IPS-15b (cell line): ENCODE measurements at regions not wholly inside any gene's neighbourhood (a gene's known extent, or its start where the extent isn't known, plus 50 kb on each side); places are given as distances from the start of the nearest gene placed in this dataset.

ENCODE experiments used
- H3K27me3 ChIP-seq: one replicate; pipeline ENCODE4 v1.6.1; 2013; ENCODE audit warnings: low read length; ENCODE audit not compliant: control insufficient read depth, insufficient read depth
- H3K36me3 ChIP-seq: one replicate; pipeline ENCODE4 v1.6.1; 2013; ENCODE audit warnings: low read length; ENCODE audit not compliant: control insufficient read depth, insufficient read depth
- H3K4me1 ChIP-seq: one replicate; pipeline ENCODE4 v1.6.1; 2013; ENCODE audit warnings: mild to moderate bottlenecking, low read length; ENCODE audit not compliant: control insufficient read depth, insufficient read depth
- H3K4me3 ChIP-seq: one replicate; pipeline ENCODE4 v1.5.1; 2013; ENCODE audit warnings: low read depth, low read length
- H3K9ac ChIP-seq: one replicate; pipeline ENCODE4 v1.6.1; 2013; ENCODE audit warnings: low read depth, mild to moderate bottlenecking, low read length
- H3K9me3 ChIP-seq: one replicate; pipeline ENCODE4 v1.6.1; 2013; ENCODE audit warnings: mild to moderate bottlenecking, low read length; ENCODE audit not compliant: control insufficient read depth, insufficient read depth

DNA sequence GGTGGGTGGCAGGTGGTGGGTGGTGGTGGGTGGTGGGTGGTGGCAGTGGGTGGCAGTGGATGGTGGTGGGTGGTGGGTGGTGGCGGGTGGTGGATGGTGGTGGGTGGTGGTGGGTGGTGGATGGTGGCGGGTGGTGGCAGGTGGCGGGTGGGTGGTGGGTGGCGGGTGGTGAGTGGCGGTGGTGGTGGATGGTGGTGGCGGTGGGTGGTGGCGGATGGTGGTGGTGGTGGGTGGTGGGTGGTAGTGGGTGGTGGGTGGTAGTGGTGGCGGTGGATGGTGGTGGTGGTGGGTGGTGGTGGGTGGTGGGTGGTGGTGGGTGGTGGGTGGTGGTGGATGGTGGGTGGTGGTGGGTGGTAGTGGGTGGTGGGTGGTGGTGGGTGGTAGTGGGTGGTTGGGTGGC, 423.8 kb upstream of the PSMD7 start:
- H3K36me3 ChIP-seq: no peaks in the 10 kb centered on the region

DNA sequence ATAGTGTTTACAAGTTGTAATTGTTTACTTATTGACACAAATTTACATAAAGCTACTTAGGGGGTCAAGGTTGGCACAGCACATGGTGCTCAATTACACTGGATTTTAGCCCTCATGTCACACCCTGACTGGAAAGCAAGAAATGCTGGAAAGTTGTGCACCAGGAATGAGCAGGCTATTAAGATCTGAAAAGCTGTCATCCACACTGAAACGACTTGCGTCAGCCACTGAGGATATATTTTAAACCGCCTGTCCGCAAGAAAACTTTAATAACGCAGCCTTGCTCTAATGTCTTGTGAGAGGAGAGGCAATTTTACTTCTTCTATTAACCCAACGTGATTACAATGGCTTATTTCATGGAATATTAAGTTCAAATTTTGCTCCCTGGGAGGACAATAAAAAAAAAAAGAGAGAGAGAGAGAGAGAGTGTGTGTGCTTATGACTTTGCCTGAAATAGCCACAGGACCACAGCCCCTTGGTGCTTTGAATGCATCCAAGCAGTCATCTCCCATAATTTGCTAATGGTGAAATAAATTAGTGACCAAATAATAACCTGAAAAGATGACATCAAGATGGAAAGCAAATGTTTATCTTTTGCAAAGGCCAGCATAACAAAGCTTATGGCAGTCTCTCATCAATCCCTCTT, 425.4 kb upstream of the PSMD7 start:
- H3K9ac ChIP-seq: no peak overlapping the region
- H3K27me3 ChIP-seq: no peaks in the 10 kb centered on the region
- H3K36me3 ChIP-seq: no peaks in the 10 kb centered on the region
- no peaks in the 10 kb centered on the region for H3K4me1 ChIP-seq
- H3K9me3 ChIP-seq: no peaks in the 10 kb centered on the region
- no peak overlapping the region for H3K4me3 ChIP-seq

More for the DNA sequence above, 423.8 kb upstream of the PSMD7 start:
- Histone ChIP-seq H3K4me3 (no peak overlapping the region), H3K27me3 (no peaks in the 10 kb centered on the region), H3K9me3 (no peaks in the 10 kb centered on the region), H3K9ac (no peak overlapping the region), H3K4me1 (no peaks in the 10 kb centered on the region)

DNA sequence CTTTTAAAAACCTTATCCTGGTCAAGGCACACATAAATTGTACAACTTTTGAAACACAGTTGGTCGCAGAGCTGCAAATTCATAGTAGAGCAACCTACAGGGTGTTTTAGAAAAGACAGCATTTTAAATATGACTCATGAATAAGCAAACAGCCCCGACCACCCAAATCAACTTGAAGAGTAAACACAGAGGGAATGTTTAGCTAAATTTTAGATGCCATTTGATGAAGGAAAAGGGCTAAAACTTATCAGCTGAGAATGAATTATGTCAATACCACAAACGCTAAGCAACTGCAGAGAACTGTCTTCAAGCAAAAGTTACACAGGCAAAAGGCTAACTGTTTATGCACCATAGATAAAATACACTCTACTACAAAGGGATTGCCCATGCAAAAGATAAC, 427.5 kb upstream of the PSMD7 start:
- H3K9me3 ChIP-seq: no peaks in the 10 kb centered on the region
- H3K4me3 ChIP-seq: no peak overlapping the region
- no peaks in the 10 kb centered on the region for H3K4me1 ChIP-seq
- H3K36me3 ChIP-seq: no peaks in the 10 kb centered on the region
- no peaks in the 10 kb centered on the region for H3K27me3 ChIP-seq
- H3K9ac ChIP-seq: no peak overlapping the region

DNA sequence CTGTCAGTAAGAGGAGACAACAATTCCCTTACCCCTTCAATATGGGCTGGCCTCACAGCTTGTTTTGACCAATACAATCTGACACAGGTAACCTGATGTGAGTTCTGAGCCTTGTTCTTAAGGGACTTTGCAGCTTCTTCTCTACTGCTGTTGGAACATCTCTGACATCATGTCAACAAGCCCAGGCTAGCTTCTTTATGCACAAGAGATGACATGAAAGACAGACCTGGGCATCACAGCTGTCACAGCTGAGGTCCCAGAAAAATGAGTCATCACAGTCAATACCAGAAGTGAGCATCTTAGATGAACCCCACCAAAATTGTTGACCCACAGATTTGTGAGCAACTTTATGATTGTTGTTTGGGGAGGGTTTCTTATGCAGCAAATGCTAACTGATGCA, 431.7 kb upstream of the PSMD7 start:
- H3K27me3 ChIP-seq: no peaks in the 10 kb centered on the region
- H3K4me1 ChIP-seq: no peaks in the 10 kb centered on the region

DNA sequence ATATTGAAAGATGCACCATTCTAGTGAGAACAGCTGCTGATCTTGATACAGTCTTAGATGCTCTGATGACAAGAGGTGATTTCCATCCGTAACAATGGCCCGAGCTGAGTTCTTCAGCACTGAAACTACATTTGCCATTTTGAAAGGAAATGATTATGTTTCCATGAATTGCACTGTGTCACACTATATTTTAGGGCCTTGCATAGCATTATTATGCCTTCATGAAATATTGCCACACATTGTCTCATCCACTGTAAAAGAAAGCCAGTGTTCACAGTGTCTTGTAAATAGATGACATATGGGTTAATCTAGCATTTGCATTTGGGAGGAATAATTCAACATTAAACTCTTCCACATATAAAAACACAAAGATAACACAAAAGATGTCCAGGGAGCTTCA, 438.3 kb upstream of the PSMD7 start:
- no peaks in the 10 kb centered on the region for H3K27me3 ChIP-seq
- no peaks in the 10 kb centered on the region for H3K36me3 ChIP-seq
- H3K4me3 ChIP-seq: no peak overlapping the region
- H3K9me3 ChIP-seq: no peaks in the 10 kb centered on the region
- no peaks in the 10 kb centered on the region for H3K4me1 ChIP-seq
- H3K9ac ChIP-seq: no peak overlapping the region

More for the DNA sequence above, 431.7 kb upstream of the PSMD7 start:
- Histone ChIP-seq H3K36me3 (no peaks in the 10 kb centered on the region), H3K9ac (no peak overlapping the region), H3K9me3 (no peaks in the 10 kb centered on the region), H3K4me3 (no peak overlapping the region)

DNA sequence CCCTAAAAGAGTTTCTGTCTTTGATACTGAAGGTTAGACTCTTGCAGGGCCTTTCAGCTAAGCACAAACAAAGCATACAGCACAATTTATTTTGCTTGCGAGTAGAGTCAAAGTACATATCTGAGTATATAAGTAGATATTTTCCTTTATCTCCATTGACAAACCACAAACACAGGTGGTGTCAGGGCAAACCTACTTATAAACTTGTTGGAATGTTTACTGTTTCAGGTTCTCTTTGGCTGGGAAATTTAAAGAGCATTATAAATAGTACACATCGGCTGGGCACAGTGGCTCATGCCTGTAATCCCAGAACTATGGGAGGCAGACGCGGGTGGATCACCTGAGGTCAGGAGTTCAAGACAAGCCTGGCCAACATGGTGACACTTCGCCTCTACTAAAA, 442.6 kb upstream of the PSMD7 start:
- H3K4me1 ChIP-seq: no peaks in the 10 kb centered on the region
- no peaks in the 10 kb centered on the region for H3K27me3 ChIP-seq
- H3K36me3 ChIP-seq: no peaks in the 10 kb centered on the region
- no peak overlapping the region for H3K9ac ChIP-seq
- H3K9me3 ChIP-seq: no peaks in the 10 kb centered on the region
- H3K4me3 ChIP-seq: no peak overlapping the region

DNA sequence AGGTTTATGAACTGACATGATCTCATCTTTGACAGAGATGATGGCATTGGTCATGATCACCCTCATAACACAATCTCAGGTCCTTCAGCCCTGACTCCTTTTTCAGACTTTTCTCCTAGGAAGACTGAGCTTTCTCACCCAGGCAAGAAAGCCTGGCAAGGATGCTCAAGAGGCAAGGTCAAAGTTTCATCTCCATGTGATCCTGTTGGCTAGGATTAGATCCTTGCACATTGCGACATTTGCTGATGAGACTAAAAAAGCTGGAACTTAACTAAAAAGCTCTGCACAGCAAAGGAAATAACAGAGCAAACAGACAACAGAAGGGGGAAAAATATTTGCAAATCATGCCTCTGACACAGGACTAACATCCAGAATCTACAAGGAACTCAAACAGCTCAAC, 444.1 kb upstream of the PSMD7 start:
- Histone ChIP-seq H3K4me1 (no peaks in the 10 kb centered on the region), H3K9me3 (no peaks in the 10 kb centered on the region), H3K9ac (no peak overlapping the region), H3K4me3 (no peak overlapping the region), H3K36me3 (no peaks in the 10 kb centered on the region), H3K27me3 (no peaks in the 10 kb centered on the region)

DNA sequence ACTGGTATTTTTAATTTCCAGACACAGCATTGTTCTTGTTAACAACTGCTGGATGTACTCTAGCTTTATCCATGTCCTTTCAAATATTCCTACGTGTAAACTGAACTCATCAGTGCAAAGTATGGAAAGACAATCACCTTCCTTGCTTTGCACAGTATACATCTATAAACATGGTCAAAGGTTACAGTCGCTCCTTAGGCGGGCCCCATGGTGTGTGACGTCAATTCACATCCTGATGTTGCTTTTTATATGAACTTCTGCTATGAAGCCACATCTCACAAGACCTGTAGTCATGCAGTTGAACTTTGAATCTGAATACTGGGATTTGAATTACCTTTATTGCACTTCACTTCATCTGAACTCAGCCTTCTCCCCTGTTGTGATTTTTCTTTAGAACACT, 447.6 kb upstream of the PSMD7 start:
- Histone ChIP-seq H3K4me1 (no peaks in the 10 kb centered on the region), H3K9me3 (no peaks in the 10 kb centered on the region), H3K27me3 (no peaks in the 10 kb centered on the region), H3K36me3 (no peaks in the 10 kb centered on the region), H3K4me3 (no peak overlapping the region), H3K9ac (no peak overlapping the region)

DNA sequence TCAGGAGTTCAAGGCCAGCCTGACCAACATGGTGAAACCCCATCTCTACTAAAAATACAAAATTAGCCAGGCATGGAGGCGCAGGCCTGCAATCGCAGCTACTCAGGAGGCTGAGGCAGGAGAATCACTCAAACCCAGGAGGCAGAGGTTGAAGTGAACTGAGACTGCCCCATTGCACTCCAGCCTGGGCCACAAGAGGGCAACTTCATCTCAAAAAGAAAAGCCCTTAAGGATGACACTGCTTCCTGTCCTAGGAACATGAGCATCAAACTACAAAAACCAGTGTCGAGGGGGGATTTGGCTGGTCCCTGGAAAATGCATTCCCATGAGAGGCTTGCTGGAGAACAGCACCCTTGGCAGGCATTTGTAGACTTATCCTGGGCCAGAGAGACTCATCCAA, 449.5 kb upstream of the PSMD7 start:
- H3K4me1 ChIP-seq: no peaks in the 10 kb centered on the region
- no peaks in the 10 kb centered on the region for H3K36me3 ChIP-seq
- no peak overlapping the region for H3K4me3 ChIP-seq
- no peaks in the 10 kb centered on the region for H3K27me3 ChIP-seq
- no peaks in the 10 kb centered on the region for H3K9me3 ChIP-seq
- no peak overlapping the region for H3K9ac ChIP-seq

DNA sequence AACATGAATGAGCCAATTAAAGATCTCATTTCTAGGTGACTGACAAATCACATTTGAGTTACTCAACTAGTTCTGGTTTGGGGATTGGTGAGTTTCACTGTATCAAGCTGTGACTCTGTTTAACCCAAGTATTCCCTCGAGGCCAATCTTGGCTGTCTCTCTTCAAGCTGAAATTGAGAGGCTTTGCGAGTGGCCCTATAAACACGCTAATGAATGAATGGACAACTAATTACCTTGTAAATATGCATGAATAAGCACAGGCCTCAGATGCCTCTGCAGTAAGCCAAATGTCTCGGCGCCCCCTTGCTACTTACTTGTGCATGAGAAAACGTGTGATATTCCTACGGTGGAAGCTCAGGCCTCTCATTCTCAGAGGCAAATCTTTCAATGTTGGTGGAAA, 450.3 kb upstream of the PSMD7 start:
- H3K9ac ChIP-seq: no peak overlapping the region
- H3K4me1 ChIP-seq: no peaks in the 10 kb centered on the region
- H3K4me3 ChIP-seq: no peak overlapping the region
- no peaks in the 10 kb centered on the region for H3K27me3 ChIP-seq
- no peaks in the 10 kb centered on the region for H3K9me3 ChIP-seq
- no peaks in the 10 kb centered on the region for H3K36me3 ChIP-seq

DNA sequence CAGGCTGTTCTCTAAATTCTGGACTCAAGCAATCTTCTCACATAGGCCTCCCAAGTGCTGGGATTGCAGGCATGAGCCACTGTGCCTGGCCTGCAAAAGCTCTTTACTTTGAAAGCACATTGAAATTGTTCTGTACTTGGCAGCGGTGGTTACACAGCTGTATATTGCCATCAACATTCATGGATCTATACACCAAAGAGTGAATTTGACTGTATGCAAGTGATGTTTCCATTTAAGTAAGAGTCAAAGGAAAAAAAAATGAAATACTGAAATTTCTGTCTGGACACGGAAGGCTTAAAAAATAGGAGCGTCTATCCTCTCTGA, 450.6 kb upstream of the PSMD7 start:
- H3K4me3 ChIP-seq: no peak overlapping the region
- H3K27me3 ChIP-seq: no peaks in the 10 kb centered on the region
- no peak overlapping the region for H3K9ac ChIP-seq
- no peaks in the 10 kb centered on the region for H3K9me3 ChIP-seq
- no peaks in the 10 kb centered on the region for H3K36me3 ChIP-seq
- H3K4me1 ChIP-seq: no peaks in the 10 kb centered on the region

DNA sequence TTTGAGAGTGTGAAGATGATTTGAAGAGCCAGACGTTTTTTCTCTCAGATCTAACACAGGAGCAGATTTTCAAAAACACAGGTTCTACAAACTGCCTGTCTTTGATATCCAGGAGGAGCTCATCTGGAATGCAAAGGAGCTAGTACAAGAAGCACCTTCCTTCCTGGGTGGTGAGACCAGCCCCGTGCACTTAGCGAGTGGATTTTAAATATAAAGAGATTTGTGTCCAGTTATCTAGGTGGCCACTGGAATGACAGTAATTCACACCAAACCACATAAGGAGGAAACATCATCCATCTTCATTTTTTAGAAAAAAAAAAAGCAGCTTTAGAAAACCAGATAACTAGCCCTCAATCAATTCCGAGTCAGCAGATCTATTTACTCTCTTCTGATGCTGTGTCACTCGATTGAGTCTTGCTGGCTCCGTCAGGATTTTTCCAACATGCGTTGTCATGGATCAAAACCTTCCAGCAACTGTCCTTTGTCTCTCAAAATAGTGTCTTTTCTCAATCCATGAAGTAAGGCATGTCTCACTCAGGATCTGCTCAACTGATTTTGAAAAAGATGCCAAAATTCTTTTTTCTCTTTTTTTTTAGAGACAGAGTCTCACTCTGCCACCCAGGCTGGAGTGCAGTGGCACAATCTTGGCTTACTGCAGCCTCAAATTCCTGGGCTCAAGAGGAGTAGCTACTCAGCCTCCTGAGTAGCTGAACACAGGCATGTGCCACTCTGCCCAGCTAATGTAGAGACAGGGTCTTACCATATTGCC, 451.2 kb upstream of the PSMD7 start:
- Histone ChIP-seq H3K4me1 (no peaks in the 10 kb centered on the region), H3K36me3 (no peaks in the 10 kb centered on the region), H3K4me3 (no peak overlapping the region), H3K9ac (no peak overlapping the region), H3K27me3 (no peaks in the 10 kb centered on the region), H3K9me3 (no peaks in the 10 kb centered on the region)
